NCI-H146 treated with DMSO at 0.1 percent for 48 hours (cell line): ENCODE measurements at regions not wholly inside any gene's neighbourhood (a gene's known extent, or its start where the extent isn't known, plus 50 kb on each side); places are given as distances from the start of the nearest gene placed in this dataset.
A peak's percentile ranks its signal among the peaks of the same experiment; 100 is the strongest.

Experiments
- DNase-seq: peaks from one replicate; lab custom pipeline; 2025; ENCODE audit not compliant: unreplicated experiment; lab: John Stamatoyannopoulos, UW

GRCh38 chr5:2461701-2462691, 289.5 kb downstream of the IRX2 start:
- no peak for DNase-seq

GRCh38 chr5:2460098-2460497, 291.4 kb downstream of the IRX2 start:
- no peak for DNase-seq

GRCh38 chr5:2459251-2459650, 292.2 kb downstream of the IRX2 start:
- DNase-seq = no peak

GRCh38 chr5:2455878-2456277, 295.6 kb downstream of the IRX2 start:
- DNase-seq = no peak

- no peak for DNase-seq
These were observed 296.6 kb downstream of the IRX2 start for GRCh38 chr5:2454876-2455275.

GRCh38 chr5:2453781-2454180, 297.7 kb downstream of the IRX2 start:
- no peak for DNase-seq

- DNase-seq = no peak
These were observed 300.4 kb downstream of the IRX2 start for GRCh38 chr5:2451100-2451499.

- no peak for DNase-seq
These were observed 308.8 kb downstream of the IRX2 start for GRCh38 chr5:2442496-2443354.

- DNase-seq = peak; percentile 4
These were observed 309.8 kb downstream of the IRX2 start for GRCh38 chr5:2441495-2442180.

- DNase-seq = no peak
These were observed 311.9 kb downstream of the IRX2 start for GRCh38 chr5:2439608-2440007.

- DNase-seq = no peak
These were observed 318.4 kb downstream of the IRX2 start for GRCh38 chr5:2433086-2433485.

GRCh38 chr5:2432076-2432920, 319.2 kb downstream of the IRX2 start:
- no peak for DNase-seq

- DNase-seq = peak; percentile 36
These were observed 320.9 kb downstream of the IRX2 start for GRCh38 chr5:2430606-2431005.

GRCh38 chr5:2427983-2428382, 323.5 kb downstream of the IRX2 start:
- DNase-seq = no peak

GRCh38 chr5:2423634-2424033, 327.8 kb downstream of the IRX2 start:
- DNase-seq = no peak

GRCh38 chr5:2417301-2417700, 334.2 kb downstream of the IRX2 start:
- DNase-seq = no peak

GRCh38 chr5:2415678-2416077, 335.8 kb downstream of the IRX2 start:
- DNase-seq = no peak

- DNase-seq = no peak
These were observed 341.0 kb downstream of the IRX2 start for GRCh38 chr5:2410451-2410850.

- no peak for DNase-seq
These were observed 348.2 kb downstream of the IRX2 start for GRCh38 chr5:2403296-2403695.

- DNase-seq = no peak
These were observed 351.7 kb downstream of the IRX2 start for GRCh38 chr5:2399804-2400203.
